NT2/D1 (cell line): ENCODE measurements at regions not wholly inside any gene's neighbourhood (a gene's known extent, or its start where the extent isn't known, plus 50 kb on each side); places are given as distances from the start of the nearest gene placed in this dataset.

Experiments
- SUZ12 ChIP-seq: IDR thresholded peaks from 2 replicates; pipeline ENCODE4 v1.6.1; 2011; ENCODE audit not compliant: insufficient read length, insufficient read depth; ENCODE audit errors: extremely low read depth
- YY1 ChIP-seq: IDR thresholded peaks from 2 replicates; pipeline ENCODE4 v1.6.1; 2011; ENCODE audit not compliant: insufficient read length, insufficient read depth
- ZNF274 ChIP-seq: IDR thresholded peaks from 2 replicates; pipeline ENCODE4 v1.6.1; 2011; ENCODE audit warnings: mild to moderate bottlenecking, low read depth, low read length

DNA sequence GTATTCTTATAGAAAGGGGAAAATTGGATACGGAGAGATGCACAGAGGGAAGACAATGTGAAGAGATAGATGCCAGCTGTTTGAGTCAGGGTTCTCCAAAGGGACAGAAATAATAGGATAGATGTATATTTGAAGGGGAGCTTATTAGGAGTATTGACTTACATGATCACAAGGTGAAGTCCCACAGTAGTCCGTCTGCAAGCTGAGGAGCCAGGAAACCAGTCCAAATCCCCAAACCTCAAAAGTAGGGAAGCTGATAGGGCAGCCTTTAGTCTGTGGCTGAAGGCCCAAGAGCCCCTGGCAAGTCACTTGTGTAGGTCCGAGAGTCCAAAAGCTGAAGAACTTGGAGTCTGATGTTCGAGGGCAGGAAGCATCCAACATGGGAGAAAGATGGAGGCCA, 569.6 kb upstream of the LARGE1 start:
- no peak for TF ChIP-seq SUZ12
- no peak for TF ChIP-seq ZNF274
- TF ChIP-seq YY1, result no peak
